GM21526 (cell line): ENCODE measurements at regions not wholly inside any gene's neighbourhood (a gene's known extent, or its start where the extent isn't known, plus 50 kb on each side); places are given as distances from the start of the nearest gene placed in this dataset.
"Not testable (repeated sequence)": the region's sequence is repeated elsewhere in the genome, so short reads cannot be mapped to it uniquely, and the experiment has no call there.

Source experiments
- ATAC-seq: cut with Tn5 transposase; IDR thresholded peaks from one replicate; pipeline ENCODE4 v1.9.1; 2021; ENCODE audit warnings: moderate library complexity; ENCODE audit not compliant: unreplicated experiment, low FRiP score

DNA sequence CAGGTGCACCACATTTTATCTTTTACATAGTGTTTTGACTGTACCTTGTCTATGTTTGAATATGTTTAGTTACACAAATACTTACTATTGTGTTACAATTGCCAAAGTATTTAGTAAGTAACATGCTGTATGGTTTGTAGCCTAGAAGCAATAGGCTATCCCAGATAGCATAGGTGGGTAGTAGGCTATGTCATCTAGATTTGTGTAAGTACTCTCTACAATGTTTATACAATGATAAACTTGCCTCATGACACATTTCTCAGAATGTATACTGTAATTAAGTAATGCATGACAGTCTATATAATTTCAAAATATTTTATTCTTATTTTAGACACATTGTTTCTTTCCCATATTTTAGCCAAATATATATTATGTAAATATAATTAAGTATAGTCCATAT is 836.8 kb upstream of the CDH9 start:
- ATAC-seq = no peak

- ATAC-seq = no peak
Measured at GRCh38 chr5:27868292-27868691, 829.9 kb upstream of the CDH9 start.

DNA sequence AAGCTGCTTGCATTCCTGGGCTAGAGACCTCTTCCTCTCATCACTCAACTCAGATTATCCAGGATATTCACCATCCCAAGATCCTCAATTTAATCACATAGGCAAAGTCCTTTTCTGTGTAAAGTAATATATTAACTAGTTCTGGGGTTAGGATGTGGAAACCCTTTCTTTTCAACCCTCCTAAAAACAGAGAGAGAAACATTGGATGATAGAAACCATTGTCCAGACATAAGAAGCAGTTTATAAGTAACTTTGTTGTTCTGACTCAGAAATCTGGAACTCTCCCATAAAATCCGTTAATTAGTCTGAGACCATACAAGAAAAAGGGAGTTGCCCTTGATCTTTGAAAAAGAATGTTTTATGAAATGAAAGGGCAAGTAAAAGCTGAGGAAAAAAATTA is 817.1 kb upstream of the CDH9 start:
- ATAC-seq = no peak

GRCh38 chr5:27854243-27854852 is 816.0 kb upstream of the CDH9 start:
- no peak for ATAC-seq

GRCh38 chr5:27845248-27845647 is 806.9 kb upstream of the CDH9 start:
- ATAC-seq = no peak

DNA sequence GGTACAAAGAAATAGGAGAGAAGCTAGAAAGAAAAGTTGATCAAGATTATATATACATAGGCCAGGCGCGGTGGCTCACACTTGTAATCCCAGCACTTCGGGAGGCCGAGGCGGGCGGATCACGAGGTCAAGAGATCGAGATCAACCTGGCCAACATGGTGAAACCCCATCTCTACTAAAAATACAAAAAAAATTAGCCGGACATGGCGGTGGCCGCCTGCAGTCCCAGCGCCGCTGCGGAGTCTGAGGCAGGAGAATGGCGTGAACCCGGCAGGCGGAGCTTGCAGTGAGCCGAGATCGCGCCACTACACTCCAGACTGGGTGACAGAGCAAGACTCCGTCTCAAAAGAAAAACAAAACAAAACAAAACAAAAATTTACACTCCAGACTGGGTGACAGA is 798.3 kb upstream of the CDH9 start:
- ATAC-seq = not testable (repeated sequence)

DNA sequence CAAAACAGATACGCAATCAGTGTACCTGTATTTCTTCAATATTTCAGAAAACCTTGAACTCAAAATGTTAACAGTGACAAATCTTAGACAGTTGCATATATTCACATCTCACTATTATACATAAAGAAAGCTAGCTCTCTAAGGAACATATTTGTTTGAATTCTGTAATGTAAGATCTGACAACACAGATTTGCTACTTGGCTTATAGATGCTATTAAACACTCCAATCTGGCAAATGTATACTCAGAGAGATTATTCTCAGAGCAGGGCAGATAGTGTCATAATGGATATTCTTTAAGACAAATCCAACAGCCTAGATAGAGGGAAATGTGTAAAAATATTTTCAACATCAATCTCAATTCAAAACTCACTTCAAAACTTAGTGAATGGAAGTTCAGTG is 794.5 kb upstream of the CDH9 start:
- no peak for ATAC-seq

- ATAC-seq = no peak
Measured at GRCh38 chr5:27830546-27830945, 792.2 kb upstream of the CDH9 start.

GRCh38 chr5:27821681-27822080 is 783.3 kb upstream of the CDH9 start:
- ATAC-seq = no peak

- no peak for ATAC-seq
Measured at GRCh38 chr5:27818888-27819287, 780.5 kb upstream of the CDH9 start.

GRCh38 chr5:27814983-27815382 is 776.6 kb upstream of the CDH9 start:
- no peak for ATAC-seq

GRCh38 chr5:27814286-27814685 is 775.9 kb upstream of the CDH9 start:
- no peak for ATAC-seq

DNA sequence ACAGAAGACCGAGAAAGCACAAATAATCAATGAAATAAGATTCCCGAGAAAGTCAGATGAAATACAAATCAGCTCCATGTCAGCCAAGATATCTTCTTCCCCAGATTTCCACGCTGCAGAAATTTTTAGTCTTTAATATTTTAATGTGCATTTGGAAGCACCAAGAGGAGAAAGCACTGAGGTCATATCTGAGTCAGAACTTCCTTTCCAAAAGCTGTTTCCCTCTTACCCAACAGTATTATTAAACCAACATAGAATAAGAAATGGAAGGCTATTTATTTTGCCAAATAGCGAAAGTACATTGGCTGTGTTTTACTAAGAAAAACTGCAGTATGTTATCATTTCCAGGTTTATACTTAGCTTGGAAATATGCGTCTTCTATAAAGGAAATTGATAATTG is 772.1 kb upstream of the CDH9 start:
- no peak for ATAC-seq

DNA sequence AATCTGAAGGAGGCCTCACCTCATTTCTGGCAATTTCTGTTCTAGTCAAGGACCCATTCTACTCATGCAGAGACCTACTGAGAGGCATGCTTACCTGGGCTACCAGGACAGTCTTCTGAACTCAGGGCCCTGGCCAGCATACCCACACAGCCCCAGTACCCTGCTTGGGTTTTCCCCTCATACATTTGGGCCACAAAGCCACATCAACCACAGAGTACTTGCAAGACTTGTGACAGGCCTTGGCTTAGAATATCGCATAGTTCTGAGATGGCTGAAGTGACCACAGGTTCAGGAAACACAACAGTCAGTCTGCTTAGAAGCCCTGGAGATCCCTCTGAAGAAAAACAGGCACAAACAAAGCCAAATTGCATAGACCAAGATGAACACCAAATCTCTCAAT is 758.8 kb upstream of the CDH9 start:
- ATAC-seq = no peak

GRCh38 chr5:27788184-27788583 is 749.8 kb upstream of the CDH9 start:
- no peak for ATAC-seq

- no peak for ATAC-seq
Measured at GRCh38 chr5:27784317-27784716, 745.9 kb upstream of the CDH9 start.

DNA sequence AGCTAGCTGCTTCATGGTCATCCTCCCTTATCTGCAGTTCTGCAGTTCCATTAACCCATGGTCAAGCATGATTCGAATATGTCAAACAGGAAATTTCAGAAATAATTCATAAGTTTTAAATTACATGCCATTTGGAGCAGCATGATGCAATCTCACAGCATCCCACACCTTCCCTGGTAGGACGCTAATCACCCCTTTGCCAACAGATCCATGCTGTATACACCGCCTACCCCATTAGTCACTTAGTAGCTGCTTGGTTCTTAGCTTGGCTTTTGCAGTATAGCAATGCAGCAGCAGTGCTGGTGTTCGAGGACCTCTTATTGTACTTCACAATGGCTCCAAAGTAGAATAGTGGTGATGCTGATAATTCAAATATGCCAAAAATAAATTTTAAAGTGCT is 739.7 kb upstream of the CDH9 start:
- no peak for ATAC-seq

DNA sequence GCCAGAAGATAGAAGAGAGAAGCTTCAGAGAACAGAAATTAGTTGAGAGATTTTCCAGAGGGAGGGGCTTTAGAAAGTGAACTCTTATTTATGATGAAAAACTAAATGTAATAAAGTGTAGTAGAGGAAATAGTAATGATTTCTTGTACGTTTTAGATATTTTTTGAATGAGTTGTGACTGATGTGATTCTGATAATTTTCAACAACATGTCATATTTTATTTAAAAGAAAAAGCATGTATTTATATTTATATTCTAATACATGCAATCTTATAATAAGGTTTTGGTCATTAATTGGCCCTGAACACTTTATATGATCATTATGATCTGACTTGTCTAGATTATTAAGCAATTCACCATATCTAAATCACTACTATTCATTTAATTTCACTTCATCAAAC is 735.2 kb upstream of the CDH9 start:
- no peak for ATAC-seq

- ATAC-seq = no peak
Measured at GRCh38 chr5:27773166-27773565, 734.8 kb upstream of the CDH9 start.

- no peak for ATAC-seq
Measured at GRCh38 chr5:27769748-27770402, 731.5 kb upstream of the CDH9 start.

DNA sequence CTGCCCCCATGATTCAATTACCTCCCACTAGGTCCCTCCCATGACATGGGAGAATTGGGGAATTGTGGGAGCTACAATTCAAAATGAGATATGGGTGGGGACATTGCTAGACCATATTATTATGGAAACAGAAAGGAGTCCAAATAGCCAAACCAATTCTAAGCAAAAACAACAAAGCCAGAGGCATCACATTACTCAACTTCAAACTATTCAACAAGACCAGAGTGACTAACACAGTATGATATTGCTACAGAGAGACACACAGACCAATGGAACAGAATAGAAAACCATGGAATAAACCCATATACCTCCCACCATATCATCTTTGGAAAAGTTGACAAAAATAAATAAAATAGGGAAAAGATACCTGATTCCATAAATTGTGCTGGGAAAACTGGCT is 710.5 kb upstream of the CDH9 start:
- no peak for ATAC-seq

DNA sequence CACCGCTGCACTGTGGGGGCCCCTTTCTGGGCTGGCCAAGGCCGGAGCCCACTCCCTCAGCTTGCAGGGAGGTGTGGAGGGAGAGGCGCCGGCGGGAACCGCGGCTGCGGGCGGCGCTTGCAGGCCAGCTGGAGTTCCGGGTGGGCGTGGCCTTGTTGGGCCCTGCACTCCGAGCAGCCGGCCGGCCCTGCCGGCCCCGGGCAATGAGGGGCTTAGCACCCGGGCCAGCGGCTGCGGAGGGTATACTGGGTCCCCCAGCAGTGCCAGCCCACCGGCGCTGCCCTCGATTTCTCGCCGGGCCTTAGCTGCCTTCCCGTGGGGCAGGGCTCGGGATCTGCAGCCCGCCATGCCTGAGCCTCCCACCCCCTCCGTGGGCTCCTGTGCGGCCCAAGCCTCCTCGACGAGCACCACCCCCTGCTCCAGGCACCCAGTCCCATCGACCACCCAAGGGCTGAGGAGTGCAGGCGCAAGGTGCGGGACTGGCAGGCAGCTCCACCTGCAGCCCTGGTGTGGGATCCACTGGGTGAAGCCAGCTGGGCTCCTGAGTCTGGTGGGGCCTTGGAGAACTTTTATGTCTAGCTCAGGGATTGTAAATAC is 705.1 kb upstream of the CDH9 start:
- not testable (repeated sequence) for ATAC-seq
